Testis (tissue), 2 donors: ENCODE measurements at regions not wholly inside any gene's neighbourhood (a gene's known extent, or its start where the extent isn't known, plus 50 kb on each side); places are given as distances from the start of the nearest gene placed in this dataset.

Source experiments
- DNase-seq: peaks from one replicate; pipeline ENCODE4 v3.0.0-alpha.2; 2019
- H3K27ac ChIP-seq, 2 donors: fragments of 200-600 bp; sonication (generic); one replicate each; pipeline ENCODE4 v1.5.1; 2019
- H3K27me3 ChIP-seq: fragments of 200-600 bp; sonication (generic); one replicate; pipeline ENCODE4 v1.5.1; 2019
- H3K36me3 ChIP-seq: fragments of 200-600 bp; sonication (generic); one replicate; pipeline ENCODE4 v1.5.1; 2017; ENCODE audit warnings: low read depth; ENCODE audit errors: missing control alignments
- H3K4me1 ChIP-seq: fragments of 200-600 bp; sonication (generic); one replicate; pipeline ENCODE4 v1.5.1; 2019
- H3K4me3 ChIP-seq, 2 donors: fragments of 200-600 bp; sonication (generic); one replicate each; pipeline ENCODE4 v1.5.1; 2017 to 2019
- H3K9me3 ChIP-seq: fragments of 200-600 bp; sonication (generic); one replicate; pipeline ENCODE4 v1.5.1; 2017
- CTCF ChIP-seq, 3 experiments: fragments of 450-650 bp in 2 of 3; fragments of 200-600 bp in 1 of 3; sonication (generic) in 1 of 3; IDR thresholded peaks; one replicate each; pipeline ENCODE4 v1.5.1; 2016 to 2019; ENCODE audit warnings: antibody characterized with exemption in 3 of 3, mild to moderate bottlenecking in 2 of 3, moderate library complexity in 1 of 3
- POLR2A ChIP-seq: fragments of 450-650 bp; IDR thresholded peaks from one replicate; pipeline ENCODE4 v1.6.1; 2017; ENCODE audit warnings: antibody characterized with exemption, mild to moderate bottlenecking, moderate library complexity
- WGBS, 2 donors: methylation state at CpG; one replicate each; pipeline ENCODE4 v1.1.5; 2018; 5-methylcytosine and 5-hydroxymethylcytosine counted together
- intact Hi-C: fragments of 100-400 bp; cut with DNase I; formaldehyde crosslinking; loops from one replicate; pipeline ENCODE4 v1.15.1; 2023; ENCODE audit warnings: low total_unique reads

GRCh38 chr7:24035366-24036032 lies 248.5 kb upstream of the NPY start:
- intact Hi-C loops = no loop called here
- no peaks in the 10 kb centered on the region for H3K9me3 ChIP-seq
- WGBS, 2 donors = 85% methylated on average over 5 of the region's 5 CpGs

GRCh38 chr7:24036033-24036412 lies 248.0 kb upstream of the NPY start:
- intact Hi-C loops = no loop called here
- no peak for DNase-seq

More at GRCh38 chr7:24035366-24036032, 248.5 kb upstream of the NPY start:
- TF ChIP-seq POLR2A (no peak), CTCF (IDR thresholded peaks at IDR 0.05) (no peak)
- Histone ChIP-seq H3K27ac (no peak overlapping the region), H3K36me3 (no peaks in the 10 kb centered on the region), H3K4me1 (no peaks in the 10 kb centered on the region), H3K4me3 (no peak overlapping the region), H3K27me3 (no peaks in the 10 kb centered on the region)
- DNase-seq = no peak

GRCh38 chr7:24038993-24039392 lies 245.0 kb upstream of the NPY start:
- Histone ChIP-seq H3K4me1 (no peaks in the 10 kb centered on the region), H3K9me3 (no peaks in the 10 kb centered on the region), H3K36me3 (no peaks in the 10 kb centered on the region), H3K27ac (no peak overlapping the region), H3K27me3 (no peaks in the 10 kb centered on the region), H3K4me3 (no peak overlapping the region)
- 68 to 77% methylated on average over 5 of the region's 5 CpGs for WGBS, 2 donors
- intact Hi-C loops = no loop called here
- no peak for TF ChIP-seq POLR2A
- TF ChIP-seq CTCF (IDR thresholded peaks at IDR 0.05) = no peak
- DNase-seq = no peak

More at GRCh38 chr7:24036033-24036412, 248.0 kb upstream of the NPY start:
- no peak for TF ChIP-seq CTCF (IDR thresholded peaks at IDR 0.05)
- no peak for TF ChIP-seq POLR2A
- Histone ChIP-seq H3K4me3 (no peak overlapping the region), H3K36me3 (no peaks in the 10 kb centered on the region), H3K4me1 (no peaks in the 10 kb centered on the region), H3K27me3 (no peaks in the 10 kb centered on the region), H3K9me3 (no peaks in the 10 kb centered on the region), H3K27ac (no peak overlapping the region)
- WGBS, 2 donors = 84 to 89% methylated on average over 2 of the region's 2 CpGs

GRCh38 chr7:24039991-24040624 lies 243.9 kb upstream of the NPY start:
- no peak for DNase-seq
- TF ChIP-seq POLR2A (no peak), CTCF (IDR thresholded peaks at IDR 0.05) (no peak)
- intact Hi-C loops = no loop called here
- no peaks in the 10 kb centered on the region for H3K36me3 ChIP-seq
- H3K27me3 ChIP-seq = no peaks in the 10 kb centered on the region
- no peak overlapping the region for H3K4me3 ChIP-seq
- no peaks in the 10 kb centered on the region for H3K4me1 ChIP-seq
- H3K9me3 ChIP-seq = no peaks in the 10 kb centered on the region
- WGBS, 2 donors = 81 to 87% methylated on average over 6 of the region's 6 CpGs
- no peak overlapping the region for H3K27ac ChIP-seq

- 82 to 93% methylated on average over 5 of the region's 5 CpGs for WGBS, 2 donors
- TF ChIP-seq CTCF (IDR thresholded peaks at IDR 0.05) = no peak
- TF ChIP-seq POLR2A = no peak
- Histone ChIP-seq H3K4me1 (no peaks in the 10 kb centered on the region), H3K27ac (no peak overlapping the region), H3K27me3 (no peaks in the 10 kb centered on the region), H3K4me3 (no peak overlapping the region), H3K9me3 (no peaks in the 10 kb centered on the region), H3K36me3 (no peaks in the 10 kb centered on the region)
- intact Hi-C loops = no loop called here
- no peak for DNase-seq
Measured at GRCh38 chr7:24042028-24042427, 242.0 kb upstream of the NPY start.
